GM12891 (cell line): ENCODE measurements at regions not wholly inside any gene's neighbourhood (a gene's known extent, or its start where the extent isn't known, plus 50 kb on each side); places are given as distances from the start of the nearest gene placed in this dataset.

ENCODE experiments used
- POLR2A ChIP-seq: IDR thresholded peaks from 2 replicates; pipeline ENCODE4 v1.6.1; 2011; ENCODE audit warnings: low read depth, low read length, control low read depth
- TAF1 ChIP-seq: IDR thresholded peaks from 2 replicates; pipeline ENCODE4 v1.6.1; 2011; ENCODE audit warnings: low read depth, low read length, control low read depth

GRCh38 chr2:144163592-144163991 lies 356.3 kb downstream of the ZEB2 start:
- TF ChIP-seq TAF1 (no peak), POLR2A (no peak)
